ENCODE measurements at regions not wholly inside any gene's neighbourhood (a gene's known extent, or its start where the extent isn't known, plus 50 kb on each side); places are given as distances from the start of the nearest gene placed in this dataset.
"Not testable (repeated sequence)": the region's sequence is repeated elsewhere in the genome, so short reads cannot be mapped to it uniquely, and the experiment has no call there.

DNA sequence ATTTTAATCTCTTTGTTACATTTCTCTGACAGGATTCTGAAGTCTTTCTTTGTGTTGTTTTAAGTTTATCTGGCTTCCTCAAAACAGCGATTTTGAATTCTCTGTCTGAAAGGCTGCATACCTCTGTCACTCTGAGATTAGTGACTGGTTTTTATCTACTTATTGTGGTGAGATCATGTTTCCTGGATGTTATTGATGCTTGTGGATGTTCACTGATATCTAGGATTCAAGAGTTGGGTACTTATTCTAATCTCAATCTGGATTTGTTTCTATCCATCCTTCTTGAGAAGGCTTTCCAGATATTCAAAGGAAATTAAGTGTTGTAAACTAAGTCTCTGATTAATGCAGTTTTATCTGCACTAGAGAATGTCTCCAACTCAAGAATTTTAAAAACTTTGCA lies 1076.1 kb upstream of the ADGRB3 start:
- DNase-seq, result no peak
- H3K4me1 Mint-ChIP-seq, result no peaks in the 10 kb centered on the region
- no peaks in the 10 kb centered on the region for H3K36me3 Mint-ChIP-seq (ENCODE audit: low read depth)
- peaks cover 5% of the 10 kb centered on the region for H3K9me3 Mint-ChIP-seq
- ChIA-PET CTCF (no interaction called here), POLR2A (no interaction called here)
- H3K27me3 Mint-ChIP-seq, result no peaks in the 10 kb centered on the region
- no peak overlapping the region for H3K4me3 Mint-ChIP-seq
- H3K27ac Mint-ChIP-seq, result no peak overlapping the region

DNA sequence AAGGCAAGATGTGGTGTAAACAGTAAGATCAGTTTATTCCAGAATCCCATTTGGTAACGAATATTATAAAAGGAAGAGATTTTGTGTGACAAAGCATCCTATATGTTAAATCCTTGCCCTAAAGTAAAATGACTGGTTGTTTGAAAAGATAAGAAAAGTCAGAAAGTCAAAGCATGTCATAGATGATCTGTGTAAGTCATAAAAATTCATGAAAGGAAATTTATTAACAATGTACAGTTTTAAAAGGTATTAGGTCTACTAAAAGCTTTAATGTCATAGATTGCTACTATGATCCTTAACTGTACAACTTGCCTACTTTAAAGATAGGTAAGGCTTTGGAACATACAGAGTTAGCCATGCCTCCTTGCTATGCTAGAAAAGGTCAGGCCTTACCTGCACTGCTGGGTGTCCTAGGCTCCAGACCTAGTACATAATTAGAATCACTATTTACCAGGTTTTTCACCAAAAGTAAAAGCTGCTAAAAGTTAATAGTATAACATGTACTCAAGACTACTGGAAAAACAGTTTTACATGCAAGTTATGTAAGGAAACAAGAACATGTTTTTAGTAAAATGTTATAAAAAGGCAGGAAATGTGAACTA lies 1090.1 kb upstream of the ADGRB3 start:
- no peaks in the 10 kb centered on the region for H3K36me3 Mint-ChIP-seq (ENCODE audit: low read depth)
- no peaks in the 10 kb centered on the region for H3K27me3 Mint-ChIP-seq
- DNase-seq, result no peak
- ChIA-PET POLR2A (no interaction called here), CTCF (no interaction called here)
- no peak overlapping the region for H3K4me3 Mint-ChIP-seq
- H3K4me1 Mint-ChIP-seq, result no peaks in the 10 kb centered on the region
- no peak overlapping the region for H3K27ac Mint-ChIP-seq
- H3K9me3 Mint-ChIP-seq, result peaks cover 24% of the 10 kb centered on the region

DNA sequence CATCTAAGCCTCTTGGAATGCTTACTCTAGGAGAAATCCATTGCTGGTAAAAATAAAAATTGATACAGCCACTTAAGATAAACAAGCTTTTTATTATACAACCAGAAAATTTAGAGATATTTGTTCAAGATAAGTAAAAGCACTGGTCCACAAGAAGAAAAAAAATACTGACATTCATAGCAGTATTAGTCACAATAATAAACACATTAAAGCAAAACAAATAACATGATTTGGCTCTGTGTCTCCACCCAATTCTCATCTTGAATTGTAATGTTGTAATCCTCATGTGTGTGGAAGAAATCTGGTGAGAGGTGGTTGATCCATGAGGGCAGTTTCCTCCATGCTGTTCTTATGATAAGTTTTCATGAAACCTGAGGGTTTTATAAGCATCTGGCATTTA lies 1093.5 kb upstream of the ADGRB3 start:
- Mint-ChIP-seq H3K27ac (no peak overlapping the region), H3K4me3 (no peak overlapping the region), H3K27me3 (no peaks in the 10 kb centered on the region), H3K36me3 (ENCODE audit: low read depth) (no peaks in the 10 kb centered on the region), H3K4me1 (no peaks in the 10 kb centered on the region), H3K9me3 (peaks cover 23% of the 10 kb centered on the region)
- POLR2A ChIA-PET, result no interaction called here
- DNase-seq, result no peak
- CTCF ChIA-PET, result no interaction called here

DNA sequence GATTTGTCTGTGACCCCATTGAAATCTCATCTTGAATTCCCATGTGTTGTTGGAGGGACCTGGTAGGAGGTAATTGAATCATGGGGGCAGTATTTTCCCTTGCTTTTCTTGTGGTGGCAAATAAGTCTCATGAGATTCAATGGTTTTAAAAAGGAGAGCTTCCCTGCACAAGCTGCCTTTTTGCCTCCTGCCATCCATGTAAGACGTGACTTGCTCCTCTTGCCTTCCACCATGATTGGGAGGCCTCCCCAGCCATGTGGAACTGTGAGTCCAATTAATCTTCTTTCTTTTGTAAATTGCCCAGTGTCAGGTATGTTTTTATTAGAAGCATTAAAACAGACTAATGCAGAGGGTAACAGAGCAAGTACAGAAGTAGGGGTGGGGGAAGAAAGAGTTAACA lies 1097.0 kb upstream of the ADGRB3 start:
- no peaks in the 10 kb centered on the region for H3K36me3 Mint-ChIP-seq (ENCODE audit: low read depth)
- H3K4me1 Mint-ChIP-seq, result no peaks in the 10 kb centered on the region
- POLR2A ChIA-PET, result no interaction called here
- DNase-seq, result no peak
- peaks cover 18% of the 10 kb centered on the region for H3K9me3 Mint-ChIP-seq
- no peaks in the 10 kb centered on the region for H3K27me3 Mint-ChIP-seq
- H3K27ac Mint-ChIP-seq, result no peak overlapping the region
- H3K4me3 Mint-ChIP-seq, result no peak overlapping the region
- CTCF ChIA-PET, result no interaction called here

DNA sequence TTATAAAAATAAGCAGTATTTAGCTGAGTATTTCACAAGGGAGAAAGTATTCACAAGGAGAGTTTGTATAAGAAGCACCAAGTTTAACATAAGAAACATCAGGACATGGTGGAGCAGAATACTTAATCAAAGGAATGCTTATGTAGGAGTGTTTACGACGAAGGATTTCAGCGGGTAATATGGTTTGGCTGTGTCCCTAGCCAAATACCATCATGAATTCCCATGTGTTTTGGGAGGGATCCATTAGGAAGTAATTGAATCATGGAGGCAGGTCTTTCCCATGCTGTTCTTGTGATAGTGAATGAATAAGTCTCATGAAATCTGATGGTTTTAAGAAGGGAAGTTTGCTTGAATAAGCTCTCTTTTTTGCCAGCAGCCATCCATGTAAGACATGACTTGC lies 1099.1 kb upstream of the ADGRB3 start:
- Mint-ChIP-seq H3K4me3 (no peak overlapping the region), H3K36me3 (ENCODE audit: low read depth) (no peaks in the 10 kb centered on the region), H3K27ac (no peak overlapping the region), H3K9me3 (peaks cover 8% of the 10 kb centered on the region), H3K27me3 (no peaks in the 10 kb centered on the region), H3K4me1 (no peaks in the 10 kb centered on the region)
- CTCF ChIA-PET, result no interaction called here
- POLR2A ChIA-PET, result no interaction called here
- DNase-seq, result no peak

DNA sequence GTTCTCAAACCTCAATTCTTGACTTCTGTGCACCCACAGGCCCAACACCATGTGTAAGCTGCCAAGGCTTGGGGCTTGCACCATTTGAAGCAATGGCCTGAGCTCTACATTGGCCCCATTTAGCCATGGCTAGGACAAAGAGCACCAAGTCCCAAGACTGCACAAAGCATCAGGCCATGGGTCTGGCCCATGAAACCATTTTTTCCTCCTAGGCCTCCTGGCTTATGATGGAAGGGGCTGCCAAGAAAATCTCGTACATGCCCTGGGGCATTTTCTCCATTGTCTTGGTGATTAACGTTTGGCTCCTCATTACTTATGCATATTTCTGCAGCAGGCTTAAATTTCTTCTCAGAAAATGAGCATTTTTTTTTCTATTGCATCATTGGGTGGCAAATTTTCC lies 1128.7 kb upstream of the ADGRB3 start:
- POLR2A ChIA-PET, result no interaction called here
- DNase-seq, result no peak

DNA sequence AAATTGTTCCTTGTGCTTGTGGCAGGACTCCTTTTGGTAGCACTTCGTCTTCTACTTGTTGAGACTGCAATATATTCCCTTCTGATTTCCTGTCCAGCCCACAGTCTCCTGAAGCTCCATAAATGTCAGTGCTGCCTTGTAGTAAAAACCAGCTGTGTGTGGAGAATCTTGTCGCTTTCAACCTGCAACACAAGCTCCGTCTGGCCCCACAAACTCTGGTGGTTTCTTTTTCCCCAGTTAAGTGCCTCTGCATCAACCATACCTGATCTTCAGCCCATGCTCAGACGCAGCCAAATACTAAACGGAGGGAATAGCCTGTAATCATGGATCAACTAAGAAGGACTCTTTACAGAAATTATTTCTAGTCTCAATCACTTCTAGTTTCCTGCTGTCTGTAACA lies 1133.3 kb upstream of the ADGRB3 start:
- ChIA-PET CTCF (no interaction called here), POLR2A (no interaction called here)
- Mint-ChIP-seq H3K27ac (no peak overlapping the region), H3K27me3 (no peaks in the 10 kb centered on the region), H3K4me1 (no peaks in the 10 kb centered on the region), H3K4me3 (no peak overlapping the region), H3K36me3 (ENCODE audit: low read depth) (no peaks in the 10 kb centered on the region), H3K9me3 (peaks cover 8% of the 10 kb centered on the region)
- no peak for DNase-seq

More for the DNA sequence above, 1128.7 kb upstream of the ADGRB3 start:
- Mint-ChIP-seq H3K36me3 (ENCODE audit: low read depth) (no peaks in the 10 kb centered on the region), H3K27me3 (no peaks in the 10 kb centered on the region), H3K9me3 (peaks cover 12% of the 10 kb centered on the region), H3K4me3 (no peak overlapping the region), H3K27ac (no peak overlapping the region), H3K4me1 (no peaks in the 10 kb centered on the region)
- CTCF ChIA-PET, result no interaction called here

DNA sequence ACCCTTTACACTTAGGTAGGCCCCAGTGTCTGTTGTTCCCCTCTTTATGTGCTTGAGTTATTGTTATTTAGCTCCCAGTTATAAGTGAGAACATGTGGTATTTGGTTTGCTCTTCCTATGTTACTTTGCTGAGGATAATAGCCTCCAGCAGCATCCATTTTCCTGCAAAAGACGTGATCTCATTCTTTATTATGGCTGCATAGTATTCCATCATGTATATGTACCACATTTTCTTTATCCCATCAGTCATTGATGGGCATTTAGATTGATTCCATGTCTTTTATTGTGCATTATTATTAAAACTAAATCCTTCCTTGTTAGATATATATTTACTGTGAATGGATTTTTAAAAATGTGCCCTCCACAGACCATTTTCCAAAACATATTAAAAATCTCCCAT lies 1137.3 kb upstream of the ADGRB3 start:
- Mint-ChIP-seq H3K36me3 (ENCODE audit: low read depth) (no peaks in the 10 kb centered on the region), H3K9me3 (no peaks in the 10 kb centered on the region), H3K27ac (no peak overlapping the region), H3K4me1 (no peaks in the 10 kb centered on the region), H3K4me3 (no peak overlapping the region), H3K27me3 (no peaks in the 10 kb centered on the region)
- ChIA-PET CTCF (no interaction called here), POLR2A (no interaction called here)
- no peak for DNase-seq

DNA sequence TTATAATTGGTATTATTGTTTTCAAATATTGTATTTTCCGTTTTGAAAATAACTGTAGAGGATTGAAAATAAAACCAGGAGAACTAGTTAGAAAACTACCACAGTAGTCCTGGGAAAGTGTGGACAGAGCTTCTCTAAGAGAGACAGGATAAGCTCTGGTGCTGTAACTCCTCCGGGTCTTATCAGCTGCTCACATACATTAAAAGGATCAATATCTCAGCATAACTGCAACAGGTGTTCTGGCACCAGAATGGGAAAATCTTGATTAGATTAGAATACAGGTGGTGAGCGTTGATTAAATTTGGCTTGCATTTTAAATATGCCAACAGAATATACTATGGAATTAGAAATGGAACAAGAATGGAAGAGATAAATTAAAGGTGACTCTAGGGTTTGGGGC lies 1138.9 kb upstream of the ADGRB3 start:
- peaks cover 4% of the 10 kb centered on the region for H3K9me3 Mint-ChIP-seq
- no peaks in the 10 kb centered on the region for H3K36me3 Mint-ChIP-seq (ENCODE audit: low read depth)
- H3K27me3 Mint-ChIP-seq, result no peaks in the 10 kb centered on the region
- no peaks in the 10 kb centered on the region for H3K4me1 Mint-ChIP-seq
- ChIA-PET CTCF (no interaction called here), POLR2A (interaction anchor here (1.0 kb wide), 1 partner anchor 12 kb away, joined by 3 read pairs; no protein-coding TSS in a partner anchor)
- DNase-seq, result no peak
- H3K27ac Mint-ChIP-seq, result no peak overlapping the region
- H3K4me3 Mint-ChIP-seq, result no peak overlapping the region

DNA sequence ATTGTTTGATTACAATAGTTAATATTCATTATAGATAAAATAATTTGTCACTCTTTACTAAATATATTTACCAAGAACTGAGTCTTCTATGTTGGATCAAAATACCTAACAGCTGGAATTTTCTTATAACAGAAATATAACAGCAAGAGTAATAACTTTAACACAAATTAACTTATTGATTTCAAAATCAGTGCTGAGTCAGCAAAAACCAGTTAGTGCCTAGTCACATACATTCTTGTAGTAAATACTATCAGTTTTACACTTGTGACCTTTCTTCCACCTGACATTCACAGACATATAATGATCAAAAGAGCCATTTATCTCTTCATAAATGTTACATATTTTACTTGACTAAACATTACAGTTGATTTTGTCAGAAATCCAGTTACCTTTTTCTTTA lies 1141.4 kb upstream of the ADGRB3 start:
- H3K4me3 Mint-ChIP-seq, result no peak overlapping the region
- POLR2A ChIA-PET, result no interaction called here
- H3K27me3 Mint-ChIP-seq, result no peaks in the 10 kb centered on the region
- CTCF ChIA-PET, result no interaction called here
- no peak for DNase-seq
- no peaks in the 10 kb centered on the region for H3K36me3 Mint-ChIP-seq (ENCODE audit: low read depth)
- H3K4me1 Mint-ChIP-seq, result no peaks in the 10 kb centered on the region
- H3K9me3 Mint-ChIP-seq, result peaks cover 11% of the 10 kb centered on the region
- no peak overlapping the region for H3K27ac Mint-ChIP-seq

DNA sequence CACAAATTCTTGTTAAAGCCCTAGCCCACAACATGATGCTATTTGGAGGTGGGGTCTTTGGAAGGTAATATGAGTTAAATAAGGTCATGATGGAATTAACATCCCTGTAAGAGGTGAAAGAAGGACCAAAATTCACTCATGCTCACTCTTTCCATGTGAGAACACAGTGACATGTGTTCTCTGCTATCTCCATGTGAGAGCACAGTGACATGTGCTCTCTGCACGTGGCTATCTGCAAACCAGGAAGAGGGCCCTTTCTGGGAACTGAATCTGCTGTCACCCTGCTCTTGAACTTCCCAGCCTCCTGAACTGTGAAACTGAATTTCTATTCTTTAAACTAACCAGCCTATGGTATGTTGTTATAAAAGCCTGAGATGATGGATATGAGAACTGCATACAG lies 1159.4 kb upstream of the ADGRB3 start:
- DNase-seq, result no peak
- no peak overlapping the region for H3K4me3 Mint-ChIP-seq
- H3K27ac Mint-ChIP-seq, result no peak overlapping the region
- H3K36me3 Mint-ChIP-seq (ENCODE audit: low read depth), result no peaks in the 10 kb centered on the region
- H3K27me3 Mint-ChIP-seq, result no peaks in the 10 kb centered on the region
- POLR2A ChIA-PET, result no interaction called here
- CTCF ChIA-PET, result no interaction called here
- peaks cover 8% of the 10 kb centered on the region for H3K9me3 Mint-ChIP-seq
- no peaks in the 10 kb centered on the region for H3K4me1 Mint-ChIP-seq

DNA sequence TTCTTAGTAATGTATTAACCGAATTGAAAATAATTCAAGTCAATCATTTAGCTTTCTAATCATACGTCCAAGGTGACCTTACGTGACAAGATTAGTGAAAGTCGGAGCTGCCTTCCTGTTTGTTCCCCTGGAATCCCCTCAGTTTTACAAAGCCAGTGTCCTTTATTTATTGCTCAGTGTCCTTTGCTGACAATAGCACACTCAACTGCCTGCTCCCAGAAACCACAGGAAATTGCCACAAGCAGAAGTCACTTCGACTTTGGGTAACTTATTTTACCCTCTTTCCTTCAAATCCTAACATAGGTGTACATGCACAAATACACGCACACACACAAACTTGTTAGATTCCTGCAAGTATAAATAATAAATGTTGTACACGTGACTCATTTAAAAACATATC lies 1167.7 kb upstream of the ADGRB3 start:
- no peak for DNase-seq
- Mint-ChIP-seq H3K9me3 (peaks cover 17% of the 10 kb centered on the region), H3K4me1 (no peaks in the 10 kb centered on the region), H3K27me3 (no peaks in the 10 kb centered on the region), H3K4me3 (no peak overlapping the region), H3K27ac (no peak overlapping the region), H3K36me3 (ENCODE audit: low read depth) (no peaks in the 10 kb centered on the region)
- POLR2A ChIA-PET, result no interaction called here
- CTCF ChIA-PET, result no interaction called here

DNA sequence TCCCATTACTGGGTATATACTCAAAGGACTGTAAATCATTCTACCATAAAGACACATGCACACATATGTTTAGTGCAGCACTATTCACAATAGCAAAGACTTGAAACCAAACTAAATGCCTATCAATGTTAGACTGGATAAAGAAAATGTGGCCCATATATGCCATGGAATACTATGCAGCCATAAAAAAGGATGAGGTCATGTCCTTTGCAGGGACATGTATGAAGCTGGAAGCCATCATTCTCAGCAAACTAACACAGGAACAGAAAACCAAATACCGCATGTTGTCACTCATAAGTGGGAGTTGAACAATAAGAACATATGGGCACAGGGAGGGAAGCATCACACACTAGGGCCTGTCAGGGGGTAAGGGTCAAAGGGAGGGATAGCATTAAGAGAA lies 1172.4 kb upstream of the ADGRB3 start:
- H3K4me3 Mint-ChIP-seq; H3K27ac Mint-ChIP-seq; H3K36me3 Mint-ChIP-seq (ENCODE audit: low read depth); H3K4me1 Mint-ChIP-seq; DNase-seq; CTCF ChIA-PET; H3K27me3 Mint-ChIP-seq; POLR2A ChIA-PET: not testable (repeated sequence)
- peaks cover 26% of the 10 kb centered on the region for H3K9me3 Mint-ChIP-seq

DNA sequence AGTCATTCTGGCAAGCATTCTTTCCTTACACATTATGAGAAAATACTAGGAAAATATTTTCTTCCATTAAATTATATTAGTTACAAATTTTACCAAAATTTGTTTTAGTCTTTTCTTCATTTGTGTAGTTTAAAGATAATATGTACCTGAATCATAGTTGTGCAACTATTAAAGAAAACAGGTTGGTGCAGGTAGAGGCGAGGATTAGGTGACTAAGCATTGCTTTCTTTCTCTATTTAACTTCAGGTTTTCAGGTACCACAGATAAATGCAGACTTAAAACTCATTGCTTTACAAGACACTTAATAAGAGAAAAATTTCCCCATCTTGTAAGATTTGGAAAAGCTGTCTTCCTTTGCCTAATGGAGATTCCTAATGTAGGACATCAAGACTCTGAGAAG lies 1175.5 kb upstream of the ADGRB3 start:
- CTCF ChIA-PET, result no interaction called here
- Mint-ChIP-seq H3K4me1 (no peaks in the 10 kb centered on the region), H3K9me3 (peaks cover 28% of the 10 kb centered on the region), H3K4me3 (no peak overlapping the region), H3K36me3 (ENCODE audit: low read depth) (no peaks in the 10 kb centered on the region), H3K27ac (no peak overlapping the region), H3K27me3 (no peaks in the 10 kb centered on the region)
- DNase-seq, result no peak
- POLR2A ChIA-PET, result no interaction called here

DNA sequence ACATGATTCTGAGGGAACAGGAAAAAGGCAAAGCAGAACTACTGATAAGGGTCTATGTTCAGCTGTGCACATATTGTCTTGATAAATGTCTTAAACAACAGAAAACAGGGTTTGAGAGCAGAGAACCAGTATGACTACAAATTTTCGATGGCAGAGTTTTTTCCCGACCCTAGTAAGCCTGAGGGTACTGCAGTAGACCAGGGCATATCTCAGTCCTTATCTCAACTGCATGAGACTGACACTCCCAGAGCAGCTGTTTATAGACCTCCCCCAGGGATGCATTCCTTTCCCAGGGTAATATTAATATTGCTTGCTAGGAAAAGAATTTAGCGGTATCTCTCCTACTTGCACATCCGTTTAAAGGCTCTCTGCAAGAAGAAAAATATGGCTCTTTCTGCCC lies 1176.8 kb upstream of the ADGRB3 start:
- no peak for DNase-seq
- peaks cover 28% of the 10 kb centered on the region for H3K9me3 Mint-ChIP-seq
- POLR2A ChIA-PET, result no interaction called here
- H3K36me3 Mint-ChIP-seq (ENCODE audit: low read depth), result no peaks in the 10 kb centered on the region
- CTCF ChIA-PET, result no interaction called here
- H3K4me3 Mint-ChIP-seq, result no peak overlapping the region
- H3K27me3 Mint-ChIP-seq, result no peaks in the 10 kb centered on the region
- H3K4me1 Mint-ChIP-seq, result no peaks in the 10 kb centered on the region
- no peak overlapping the region for H3K27ac Mint-ChIP-seq
